ENCODE measurements at regions not wholly inside any gene's neighbourhood (a gene's known extent, or its start where the extent isn't known, plus 50 kb on each side); places are given as distances from the start of the nearest gene placed in this dataset.

DNA sequence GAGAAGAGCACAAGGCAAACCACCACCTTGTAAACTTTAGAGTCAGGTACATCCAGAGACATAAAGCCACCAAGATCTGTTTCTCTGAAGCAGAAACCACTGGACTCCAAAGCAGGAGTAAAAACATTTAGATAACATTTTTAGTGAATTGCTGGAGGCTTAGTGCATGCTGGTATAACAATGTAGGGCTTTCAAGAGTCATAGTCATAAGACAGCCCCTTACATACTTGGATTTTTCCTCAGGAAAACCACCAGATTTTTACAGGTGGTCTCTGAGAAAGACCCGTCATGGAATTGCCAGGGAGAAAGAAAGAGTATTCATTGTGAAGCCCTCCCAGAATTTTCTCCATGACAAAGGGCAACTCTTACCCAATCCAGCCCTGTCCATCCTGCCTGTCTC lies 434.5 kb upstream of the NAALADL2 start:
- H3K9me3 Mint-ChIP-seq (ENCODE audit: unreplicated experiment): no peaks in the 10 kb centered on the region
- H3K27me3 Mint-ChIP-seq (ENCODE audit: unreplicated experiment): no peaks in the 10 kb centered on the region
- DNase-seq (ENCODE audit: extremely low spot score, unreplicated experiment): no peak
- TF ChIP-seq, protein P1, sequence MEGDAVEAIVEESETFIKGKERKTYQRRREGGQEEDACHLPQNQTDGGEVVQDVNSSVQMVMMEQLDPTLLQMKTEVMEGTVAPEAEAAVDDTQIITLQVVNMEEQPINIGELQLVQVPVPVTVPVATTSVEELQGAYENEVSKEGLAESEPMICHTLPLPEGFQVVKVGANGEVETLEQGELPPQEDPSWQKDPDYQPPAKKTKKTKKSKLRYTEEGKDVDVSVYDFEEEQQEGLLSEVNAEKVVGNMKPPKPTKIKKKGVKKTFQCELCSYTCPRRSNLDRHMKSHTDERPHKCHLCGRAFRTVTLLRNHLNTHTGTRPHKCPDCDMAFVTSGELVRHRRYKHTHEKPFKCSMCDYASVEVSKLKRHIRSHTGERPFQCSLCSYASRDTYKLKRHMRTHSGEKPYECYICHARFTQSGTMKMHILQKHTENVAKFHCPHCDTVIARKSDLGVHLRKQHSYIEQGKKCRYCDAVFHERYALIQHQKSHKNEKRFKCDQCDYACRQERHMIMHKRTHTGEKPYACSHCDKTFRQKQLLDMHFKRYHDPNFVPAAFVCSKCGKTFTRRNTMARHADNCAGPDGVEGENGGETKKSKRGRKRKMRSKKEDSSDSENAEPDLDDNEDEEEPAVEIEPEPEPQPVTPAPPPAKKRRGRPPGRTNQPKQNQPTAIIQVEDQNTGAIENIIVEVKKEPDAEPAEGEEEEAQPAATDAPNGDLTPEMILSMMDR (IDR thresholded peaks at IDR 0.05): no peak
- H3K4me3 Mint-ChIP-seq (ENCODE audit: unreplicated experiment): no peak overlapping the region
- H3K27ac Mint-ChIP-seq (ENCODE audit: unreplicated experiment): no peak overlapping the region
- H3K36me3 Mint-ChIP-seq (ENCODE audit: unreplicated experiment): no peaks in the 10 kb centered on the region
- H3K4me1 Mint-ChIP-seq (ENCODE audit: unreplicated experiment): no peaks in the 10 kb centered on the region

GRCh38 chr3:174425422-174425821 lies 433.7 kb upstream of the NAALADL2 start:
- H3K9me3 Mint-ChIP-seq (ENCODE audit: unreplicated experiment): no peaks in the 10 kb centered on the region
- DNase-seq (ENCODE audit: extremely low spot score, unreplicated experiment): no peak
- TF ChIP-seq, protein P1 (IDR thresholded peaks at IDR 0.05): no peak
- no peaks in the 10 kb centered on the region for H3K36me3 Mint-ChIP-seq (ENCODE audit: unreplicated experiment)
- H3K4me1 Mint-ChIP-seq (ENCODE audit: unreplicated experiment): no peaks in the 10 kb centered on the region
- H3K4me3 Mint-ChIP-seq (ENCODE audit: unreplicated experiment): no peak overlapping the region
- no peaks in the 10 kb centered on the region for H3K27me3 Mint-ChIP-seq (ENCODE audit: unreplicated experiment)
- no peak overlapping the region for H3K27ac Mint-ChIP-seq (ENCODE audit: unreplicated experiment)

DNA sequence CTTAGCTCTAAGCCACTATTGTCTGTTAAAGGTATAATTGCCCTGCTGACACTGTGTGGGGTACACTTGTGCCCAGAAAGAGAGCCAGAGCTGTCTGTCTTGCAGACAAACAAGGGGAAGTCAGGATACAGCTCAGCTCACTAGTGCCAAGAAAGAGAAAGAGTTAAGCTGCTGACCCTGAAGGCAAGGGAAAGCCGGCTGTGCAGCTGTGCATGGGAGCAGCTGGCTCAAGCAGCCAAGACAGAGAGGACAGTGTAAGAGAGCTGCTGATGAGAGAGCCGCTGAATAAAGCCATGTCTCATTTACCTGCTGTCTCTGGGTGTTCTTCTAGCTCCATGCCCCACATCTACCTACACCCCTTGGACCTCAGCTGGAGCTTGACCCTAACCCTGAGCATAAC lies 428.1 kb upstream of the NAALADL2 start:
- no peaks in the 10 kb centered on the region for H3K36me3 Mint-ChIP-seq (ENCODE audit: unreplicated experiment)
- no peaks in the 10 kb centered on the region for H3K9me3 Mint-ChIP-seq (ENCODE audit: unreplicated experiment)
- no peak overlapping the region for H3K27ac Mint-ChIP-seq (ENCODE audit: unreplicated experiment)
- no peak for DNase-seq (ENCODE audit: extremely low spot score, unreplicated experiment)
- H3K4me3 Mint-ChIP-seq (ENCODE audit: unreplicated experiment): no peak overlapping the region
- H3K27me3 Mint-ChIP-seq (ENCODE audit: unreplicated experiment): no peaks in the 10 kb centered on the region
- H3K4me1 Mint-ChIP-seq (ENCODE audit: unreplicated experiment): no peaks in the 10 kb centered on the region
- TF ChIP-seq, protein P1 (IDR thresholded peaks at IDR 0.05): no peak

GRCh38 chr3:174431717-174432116 lies 427.4 kb upstream of the NAALADL2 start:
- Mint-ChIP-seq H3K27me3 (ENCODE audit: unreplicated experiment) (no peaks in the 10 kb centered on the region), H3K4me1 (ENCODE audit: unreplicated experiment) (no peaks in the 10 kb centered on the region), H3K36me3 (ENCODE audit: unreplicated experiment) (no peaks in the 10 kb centered on the region), H3K4me3 (ENCODE audit: unreplicated experiment) (no peak overlapping the region), H3K9me3 (ENCODE audit: unreplicated experiment) (no peaks in the 10 kb centered on the region), H3K27ac (ENCODE audit: unreplicated experiment) (no peak overlapping the region)
- TF ChIP-seq, protein P1 (IDR thresholded peaks at IDR 0.05): no peak
- no peak for DNase-seq (ENCODE audit: extremely low spot score, unreplicated experiment)

GRCh38 chr3:174436367-174436766 lies 422.8 kb upstream of the NAALADL2 start:
- H3K4me1 Mint-ChIP-seq (ENCODE audit: unreplicated experiment): peaks cover 21% of the 10 kb centered on the region
- no peaks in the 10 kb centered on the region for H3K36me3 Mint-ChIP-seq (ENCODE audit: unreplicated experiment)
- H3K27ac Mint-ChIP-seq (ENCODE audit: unreplicated experiment): no peak overlapping the region
- TF ChIP-seq, protein P1 (IDR thresholded peaks at IDR 0.05): no peak
- no peak for DNase-seq (ENCODE audit: extremely low spot score, unreplicated experiment)
- H3K9me3 Mint-ChIP-seq (ENCODE audit: unreplicated experiment): no peaks in the 10 kb centered on the region
- H3K4me3 Mint-ChIP-seq (ENCODE audit: unreplicated experiment): no peak overlapping the region
- no peaks in the 10 kb centered on the region for H3K27me3 Mint-ChIP-seq (ENCODE audit: unreplicated experiment)
